Mesendoderm (in vitro differentiated cells): ENCODE measurements at regions not wholly inside any gene's neighbourhood (a gene's known extent, or its start where the extent isn't known, plus 50 kb on each side); places are given as distances from the start of the nearest gene placed in this dataset.
A peak's percentile ranks its signal among the peaks of the same experiment; 100 is the strongest.

Experiments
- DNase-seq: peaks from one replicate; pipeline ENCODE4 v3.0.0; 2013
- H2AK5ac ChIP-seq: 2 replicates; pipeline ENCODE4 v1.6.1; 2013; ENCODE audit warnings: low read length, inconsistent platforms
- H2BK120ac ChIP-seq: 2 replicates; pipeline ENCODE4 v1.6.1; 2013; ENCODE audit warnings: low read depth, mild to moderate bottlenecking, low read length, moderate library complexity, mixed read lengths
- H2BK15ac ChIP-seq: replicated peaks from 2 replicates; pipeline ENCODE4 v1.6.1; 2013; ENCODE audit warnings: low read depth, mild to moderate bottlenecking, moderate library complexity
- H2BK5ac ChIP-seq: 2 replicates; pipeline ENCODE4 v1.6.1; 2013; ENCODE audit warnings: low read length, inconsistent platforms
- H3K18ac ChIP-seq: 2 replicates; pipeline ENCODE4 v1.6.1; 2013; ENCODE audit warnings: mild to moderate bottlenecking, low read length, mixed read lengths
- H3K23ac ChIP-seq: one replicate; pipeline ENCODE4 v1.6.1; 2013; ENCODE audit warnings: low read length
- H3K27ac ChIP-seq: 2 replicates; pipeline ENCODE4 v1.5.1; 2013; ENCODE audit warnings: low read depth, mild to moderate bottlenecking, inconsistent platforms, low read length, moderate library complexity
- H3K27me3 ChIP-seq: 2 replicates; pipeline ENCODE4 v1.6.1; 2013; ENCODE audit warnings: low read length, control low read depth, mild to moderate bottlenecking, inconsistent platforms; ENCODE audit not compliant: insufficient read depth, poor library complexity
- H3K36me3 ChIP-seq: 2 replicates; pipeline ENCODE4 v1.6.1; 2013; ENCODE audit warnings: low read length, inconsistent platforms; ENCODE audit not compliant: control insufficient read depth, insufficient read depth
- H3K4ac ChIP-seq: one replicate; pipeline ENCODE4 v1.6.1; 2013; ENCODE audit warnings: low read depth, mild to moderate bottlenecking, low read length, moderate library complexity
- H3K4me1 ChIP-seq: 2 replicates; pipeline ENCODE4 v1.6.1; 2013; ENCODE audit warnings: low read depth, low read length, inconsistent platforms; ENCODE audit not compliant: control insufficient read depth
- H3K4me2 ChIP-seq: 2 replicates; pipeline ENCODE4 v1.6.1; 2013; ENCODE audit warnings: low read length
- H3K4me3 ChIP-seq: 2 replicates; pipeline ENCODE4 v1.5.1; 2013; ENCODE audit warnings: mild to moderate bottlenecking, low read length
- H3K56ac ChIP-seq: one replicate; pipeline ENCODE4 v1.6.1; 2013; ENCODE audit warnings: low read length
- H3K79me1 ChIP-seq: 2 replicates; pipeline ENCODE4 v1.6.1; 2013; ENCODE audit warnings: low read length, inconsistent platforms
- H3K79me2 ChIP-seq: 2 replicates; pipeline ENCODE4 v1.6.1; 2013; ENCODE audit warnings: mild to moderate bottlenecking, low read length; ENCODE audit not compliant: control insufficient read depth, insufficient read depth
- H3K9ac ChIP-seq: 2 replicates; pipeline ENCODE4 v1.6.1; 2013; ENCODE audit warnings: low read length, inconsistent platforms
- H4K5ac ChIP-seq: one replicate; pipeline ENCODE4 v1.6.1; 2013; ENCODE audit warnings: low read length
- H4K8ac ChIP-seq: one replicate; pipeline ENCODE4 v1.6.1; 2013; ENCODE audit warnings: low read depth, mild to moderate bottlenecking, control low read depth, low read length, moderate library complexity
- WGBS: extraction: QIAGEN DNeasy Blood & Tissue Kit; methylation state at CpG from one replicate; pipeline ENCODE4 v1.1.7; 2013; ENCODE audit warnings: low lambda C conversion rate, missing lambda C conversion rate; ENCODE audit not compliant: insufficient coverage; ENCODE audit errors: extremely low coverage; 5-methylcytosine and 5-hydroxymethylcytosine counted together

GRCh38 chr18:76102626-76103025, 392.4 kb downstream of the ZNF516 start:
- Histone ChIP-seq H3K9ac (no peak overlapping the region), H3K23ac (no peak overlapping the region), H3K27ac (no peak overlapping the region), H3K27me3 (no peaks in the 10 kb centered on the region), H3K4me1 (peaks cover 2% of the 10 kb centered on the region), H4K5ac (no peak overlapping the region), H3K4me2 (no peak overlapping the region), H2AK5ac (no peak overlapping the region), H4K8ac (no peak overlapping the region), H2BK120ac (no peak overlapping the region), H3K18ac (no peak overlapping the region), H2BK15ac (no peak overlapping the region), H3K36me3 (no peaks in the 10 kb centered on the region), H3K56ac (no peak overlapping the region), H3K4me3 (no peak overlapping the region), H2BK5ac (no peak overlapping the region), H3K4ac (no peak overlapping the region), H3K79me2 (no peaks in the 10 kb centered on the region), H3K79me1 (no peaks in the 10 kb centered on the region)
- DNase-seq, result no peak
- WGBS, result no CpG with 5 or more reads among the region's 5 CpGs

- Histone ChIP-seq H3K4me2 (no peak overlapping the region), H3K4me1 (peaks cover 2% of the 10 kb centered on the region), H3K79me1 (no peaks in the 10 kb centered on the region), H3K18ac (no peak overlapping the region), H3K4ac (no peak overlapping the region), H3K27me3 (no peaks in the 10 kb centered on the region), H3K27ac (no peak overlapping the region), H4K8ac (no peak overlapping the region), H4K5ac (no peak overlapping the region), H2AK5ac (no peak overlapping the region), H3K9ac (no peak overlapping the region), H3K23ac (no peak overlapping the region), H3K4me3 (no peak overlapping the region), H2BK15ac (no peak overlapping the region), H3K36me3 (no peaks in the 10 kb centered on the region), H3K56ac (no peak overlapping the region), H2BK5ac (no peak overlapping the region), H3K79me2 (no peaks in the 10 kb centered on the region), H2BK120ac (no peak overlapping the region)
- DNase-seq, result no peak
- no CpG with 5 or more reads among the region's 3 CpGs for WGBS
Measured at GRCh38 chr18:76102156-76102555, 392.9 kb downstream of the ZNF516 start.

GRCh38 chr18:76099931-76100457, 395.0 kb downstream of the ZNF516 start:
- no peak overlapping the region for H2BK120ac ChIP-seq
- no peak overlapping the region for H4K8ac ChIP-seq
- H2BK15ac ChIP-seq, result no peak overlapping the region
- H3K56ac ChIP-seq, result no peak overlapping the region
- H3K4ac ChIP-seq, result no peak overlapping the region
- no peak overlapping the region for H3K23ac ChIP-seq
- no peak overlapping the region for H3K4me3 ChIP-seq
- peaks cover 2% of the 10 kb centered on the region for H3K4me1 ChIP-seq
- H3K27me3 ChIP-seq, result no peaks in the 10 kb centered on the region
- no peak overlapping the region for H3K4me2 ChIP-seq
- H3K79me1 ChIP-seq, result no peaks in the 10 kb centered on the region
- no peak overlapping the region for H3K9ac ChIP-seq
- H3K27ac ChIP-seq, result no peak overlapping the region
- H3K79me2 ChIP-seq, result no peaks in the 10 kb centered on the region
- peak; percentile 82 for DNase-seq
- no CpG with 5 or more reads among the region's 14 CpGs for WGBS
- H3K18ac ChIP-seq, result no peak overlapping the region
- no peak overlapping the region for H2BK5ac ChIP-seq
- no peak overlapping the region for H4K5ac ChIP-seq
- no peaks in the 10 kb centered on the region for H3K36me3 ChIP-seq
- no peak overlapping the region for H2AK5ac ChIP-seq

- no CpG with 5 or more reads among the region's 10 CpGs for WGBS
- H3K23ac ChIP-seq, result no peak overlapping the region
- H3K79me1 ChIP-seq, result no peaks in the 10 kb centered on the region
- H3K4ac ChIP-seq, result no peak overlapping the region
- H3K79me2 ChIP-seq, result no peaks in the 10 kb centered on the region
- no peak overlapping the region for H3K18ac ChIP-seq
- H3K56ac ChIP-seq, result no peak overlapping the region
- H3K4me3 ChIP-seq, result no peak overlapping the region
- H3K4me2 ChIP-seq, result no peak overlapping the region
- no peak overlapping the region for H3K27ac ChIP-seq
- no peak overlapping the region for H4K5ac ChIP-seq
- peak; percentile 23 for DNase-seq
- no peak overlapping the region for H2BK15ac ChIP-seq
- no peak overlapping the region for H2BK120ac ChIP-seq
- no peak overlapping the region for H2AK5ac ChIP-seq
- H2BK5ac ChIP-seq, result no peak overlapping the region
- no peaks in the 10 kb centered on the region for H3K36me3 ChIP-seq
- H3K4me1 ChIP-seq, result peaks cover 2% of the 10 kb centered on the region
- no peaks in the 10 kb centered on the region for H3K27me3 ChIP-seq
- H3K9ac ChIP-seq, result no peak overlapping the region
- no peak overlapping the region for H4K8ac ChIP-seq
Measured at GRCh38 chr18:76098674-76099411, 396.2 kb downstream of the ZNF516 start.

GRCh38 chr18:76081536-76081935, 413.5 kb downstream of the ZNF516 start:
- no peak overlapping the region for H2BK15ac ChIP-seq
- no peak overlapping the region for H3K4ac ChIP-seq
- H3K79me2 ChIP-seq, result no peaks in the 10 kb centered on the region
- H3K79me1 ChIP-seq, result no peaks in the 10 kb centered on the region
- H4K8ac ChIP-seq, result no peak overlapping the region
- H3K36me3 ChIP-seq, result no peaks in the 10 kb centered on the region
- H3K18ac ChIP-seq, result no peak overlapping the region
- no peak overlapping the region for H2BK120ac ChIP-seq
- H3K4me1 ChIP-seq, result no peaks in the 10 kb centered on the region
- H3K23ac ChIP-seq, result peak overlapping the region; percentile 24
- no peak overlapping the region for H3K9ac ChIP-seq
- no peak overlapping the region for H3K4me3 ChIP-seq
- no peak overlapping the region for H2AK5ac ChIP-seq
- H2BK5ac ChIP-seq, result no peak overlapping the region
- H3K4me2 ChIP-seq, result no peak overlapping the region
- DNase-seq, result no peak
- no CpG with 5 or more reads among the region's 12 CpGs for WGBS
- no peak overlapping the region for H4K5ac ChIP-seq
- H3K56ac ChIP-seq, result no peak overlapping the region
- H3K27me3 ChIP-seq, result no peaks in the 10 kb centered on the region
- H3K27ac ChIP-seq, result no peak overlapping the region

GRCh38 chr18:76080430-76080829, 414.6 kb downstream of the ZNF516 start:
- Histone ChIP-seq H3K9ac (no peak overlapping the region), H3K4me1 (no peaks in the 10 kb centered on the region), H4K8ac (no peak overlapping the region), H3K4ac (no peak overlapping the region), H3K27ac (no peak overlapping the region), H3K79me2 (no peaks in the 10 kb centered on the region), H2BK5ac (no peak overlapping the region), H3K36me3 (no peaks in the 10 kb centered on the region), H3K18ac (no peak overlapping the region), H2BK15ac (no peak overlapping the region), H3K23ac (no peak overlapping the region), H2BK120ac (no peak overlapping the region), H4K5ac (no peak overlapping the region), H3K56ac (no peak overlapping the region), H3K79me1 (no peaks in the 10 kb centered on the region), H3K4me2 (no peak overlapping the region), H3K4me3 (no peak overlapping the region), H3K27me3 (no peaks in the 10 kb centered on the region), H2AK5ac (no peak overlapping the region)
- DNase-seq, result no peak
- no CpG with 5 or more reads among the region's 9 CpGs for WGBS
